ENCODE measurements at regions not wholly inside any gene's neighbourhood (a gene's known extent, or its start where the extent isn't known, plus 50 kb on each side); places are given as distances from the start of the nearest gene placed in this dataset.

- TF ChIP-seq HDGF (IDR thresholded peaks at IDR 0.05; ENCODE audit: borderline replicate concordance): no peak
- no peak for TF ChIP-seq L3MBTL2 (conservative IDR thresholded peaks at IDR 0.05)
- no peak for TF ChIP-seq FOXA1 (IDR thresholded peaks at IDR 0.05)
- no peak for TF ChIP-seq SUZ12 (IDR thresholded peaks at IDR 0.05)
- TF ChIP-seq ELF4 (IDR thresholded peaks at IDR 0.05): no peak
- no peak for TF ChIP-seq TARDBP (IDR thresholded peaks at IDR 0.05)
- TF ChIP-seq FOXM1 (IDR thresholded peaks at IDR 0.05; ENCODE audit: borderline replicate concordance): no peak
- no peak for TF ChIP-seq LEF1 (IDR thresholded peaks at IDR 0.05; ENCODE audit: borderline replicate concordance)
- no peak for TF ChIP-seq BHLHE40 (IDR thresholded peaks at IDR 0.05; ENCODE audit: borderline replicate concordance)
- TF ChIP-seq NFRKB (IDR thresholded peaks at IDR 0.05): no peak
- TF ChIP-seq ZNF384 (IDR thresholded peaks at IDR 0.05): no peak
Measured at GRCh38 chr1:226804907-226805759, 65.3 kb upstream of the PSEN2 start.

Measured in HEK293T (cell line).